HepG2 (cell line): ENCODE measurements at regions not wholly inside any gene's neighbourhood (a gene's known extent, or its start where the extent isn't known, plus 50 kb on each side); places are given as distances from the start of the nearest gene placed in this dataset.

Experiments
- ATAC-seq: fragments of 200-7000 bp; cut with Tn5 transposase; 3 replicates; pipeline ENCODE4 v1.9.1; 2020; ENCODE audit warnings: mild to moderate bottlenecking, moderate library complexity
- BruUV-seq: library from RNA; stranded (reverse); fragments of 400-500 nt; replicated peaks from 2 replicates; lab custom pipeline; 2021; lab: Mats Ljungman, UMichigan
- CTCF ChIA-PET: fragments of 300-600 bp; formaldehyde crosslinking; extraction: SDS; loops from one replicate; lab custom pipeline; 2021; ENCODE audit warnings: low total read pairs, inconsistent platforms, low intra/inter-chr PET ratio; lab: Yijun Ruan, JAX
- POLR2A ChIA-PET: fragments of 350-600 bp; sonication (Branson Sonifier 250); formaldehyde crosslinking; loops from one replicate; lab custom pipeline; 2020; ENCODE audit warnings: antibody characterized with exemption, inconsistent platforms; lab: Yijun Ruan, JAX
- DNase-seq: peaks from one replicate; pipeline ENCODE4 v3.0.0-alpha.2; 2015; ENCODE audit warnings: low spot score
- FAIRE-seq: peaks from 3 replicates; lab custom pipeline; 2011; peaks lifted over from hg19 to GRCh38; lab: Jason Lieb, UNC
- H2AFZ ChIP-seq: one replicate; pipeline ENCODE4 v1.6.1; 2011; ENCODE audit warnings: low read length, inconsistent platforms
- H3K27ac ChIP-seq: fragments of 300-600 bp; 3 replicates; pipeline ENCODE4 v1.8.0; 2011; ENCODE audit warnings: mixed run types, mild to moderate bottlenecking, mixed read lengths, low read length, inconsistent platforms; ENCODE audit not compliant: insufficient read depth; ENCODE audit errors: extremely low read length
- H3K27me3 ChIP-seq, 2 experiments: fragments of 200-600 bp in 1 of 2; 2 replicates in 1 of 2; 3 replicates in 1 of 2; pipeline versions ENCODE4 v1.6.0 to v1.8.0; 2011; ENCODE audit warnings: low read length in 2 of 2, mild to moderate bottlenecking in 2 of 2, moderate library complexity in 2 of 2, inconsistent platforms in 1 of 2; ENCODE audit not compliant: insufficient read depth in 2 of 2, control insufficient read depth in 1 of 2
- H3K36me3 ChIP-seq, 2 experiments: fragments of 200-600 bp in 1 of 2; replicated peaks in 1 of 2; 2 replicates in 1 of 2; 3 replicates in 1 of 2; pipeline versions ENCODE4 v1.5.1 to v1.8.0; 2011; ENCODE audit warnings: low read length in 2 of 2, inconsistent platforms in 1 of 2; ENCODE audit not compliant: insufficient read depth in 2 of 2, control insufficient read depth in 1 of 2
- H3K4me1 ChIP-seq: 2 replicates; pipeline ENCODE4 v1.5.1; 2012; ENCODE audit warnings: low read length, inconsistent platforms; ENCODE audit not compliant: insufficient read depth
- H3K4me2 ChIP-seq: 2 replicates; pipeline ENCODE4 v1.6.0; 2011; ENCODE audit warnings: low read depth, low read length, inconsistent platforms
- H3K4me3 ChIP-seq, 3 experiments: fragments of 200-600 bp in 1 of 3; sonication (generic), shearing (Covaris generic) in 1 of 3; replicated peaks in 1 of 3; 2 replicates each; pipeline ENCODE4 v1.5.1; 2011 to 2016; ENCODE audit warnings: low read length in 3 of 3, inconsistent platforms in 2 of 3, low read depth in 2 of 3, mild to moderate bottlenecking in 2 of 3, control low read depth in 1 of 3, mixed read lengths in 1 of 3; ENCODE audit not compliant: insufficient read depth in 1 of 3
- H3K79me2 ChIP-seq: one replicate; pipeline ENCODE4 v1.6.1; 2011; ENCODE audit warnings: low read length, inconsistent platforms; ENCODE audit not compliant: insufficient read depth
- H3K9ac ChIP-seq: 2 replicates; pipeline ENCODE4 v1.6.0; 2011; ENCODE audit warnings: mild to moderate bottlenecking, low read depth, low read length, inconsistent platforms; ENCODE audit not compliant: insufficient read depth
- H3K9me3 ChIP-seq: 2 replicates; pipeline ENCODE4 v1.5.1; 2012; ENCODE audit warnings: mild to moderate bottlenecking, low read length
- H4K20me1 ChIP-seq: 2 replicates; pipeline ENCODE4 v1.6.0; 2011; ENCODE audit warnings: inconsistent platforms, mild to moderate bottlenecking, low read length, moderate library complexity; ENCODE audit not compliant: insufficient read depth
- CHD4 ChIP-seq: fragments of 200-600 bp; sonication (generic); IDR thresholded peaks from 2 replicates; pipeline ENCODE4 v1.7.0; 2017; ENCODE audit warnings: mild to moderate bottlenecking, low read length, borderline replicate concordance
- FLYWCH1 ChIP-seq: sonication (generic); formaldehyde crosslinking; IDR thresholded peaks from 2 replicates; pipeline ENCODE4 v1.8.1; 2023; ENCODE audit warnings: mild to moderate bottlenecking, missing genetic modification reagents
- FOXA1 ChIP-seq, 2 experiments: fragments of 450-650 bp in 1 of 2; sonication (generic) in 1 of 2; formaldehyde crosslinking in 1 of 2; IDR thresholded peaks; 2 replicates each; pipeline versions ENCODE4 v1.4.0 to v1.6.1; 2016 to 2020; ENCODE audit warnings: missing genetic modification reagents in 1 of 2
- FOXO1 ChIP-seq: sonication (generic); formaldehyde crosslinking; IDR thresholded peaks from 2 replicates; pipeline ENCODE4 v1.4.0; 2020; ENCODE audit warnings: missing genetic modification reagents
- GZF1 ChIP-seq: sonication (generic); formaldehyde crosslinking; IDR thresholded peaks from 2 replicates; pipeline ENCODE4 v1.5.1; 2020; ENCODE audit warnings: mild to moderate bottlenecking, missing genetic modification reagents
- MTF1 ChIP-seq: sonication (generic); formaldehyde crosslinking; IDR thresholded peaks from 2 replicates; pipeline ENCODE4 v1.5.0; 2020; ENCODE audit warnings: missing genetic modification reagents
- MYNN ChIP-seq: sonication (generic); formaldehyde crosslinking; IDR thresholded peaks from 2 replicates; pipeline ENCODE4 v1.4.0; 2020; ENCODE audit warnings: mild to moderate bottlenecking, low read depth, missing genetic modification reagents
- PITX1 ChIP-seq: sonication (generic); formaldehyde crosslinking; IDR thresholded peaks from 2 replicates; pipeline ENCODE4 v1.5.1; 2020; ENCODE audit warnings: mild to moderate bottlenecking, missing genetic modification reagents
- POGZ ChIP-seq: sonication (generic); formaldehyde crosslinking; IDR thresholded peaks from 2 replicates; pipeline ENCODE4 v1.4.0; 2020; ENCODE audit warnings: mild to moderate bottlenecking, missing genetic modification reagents
- RFXAP ChIP-seq: sonication (generic); formaldehyde crosslinking; IDR thresholded peaks from 2 replicates; pipeline ENCODE4 v1.4.0; 2020; ENCODE audit warnings: missing genetic modification reagents, borderline replicate concordance
- XBP1 ChIP-seq: sonication (generic); formaldehyde crosslinking; IDR thresholded peaks from 2 replicates; pipeline ENCODE4 v1.5.0; 2020; ENCODE audit warnings: missing genetic modification reagents
- ZC3H13 ChIP-seq: sonication (generic); formaldehyde crosslinking; IDR thresholded peaks from 2 replicates; pipeline ENCODE4 v1.8.1; 2023; ENCODE audit warnings: mild to moderate bottlenecking, missing genetic modification reagents, moderate library complexity
- ZNF124 ChIP-seq: sonication (generic); formaldehyde crosslinking; IDR thresholded peaks from 2 replicates; pipeline ENCODE4 v1.4.0; 2020; ENCODE audit warnings: missing genetic modification reagents
- ZNF296 ChIP-seq: sonication (generic); formaldehyde crosslinking; conservative IDR thresholded peaks from 2 replicates; pipeline ENCODE4 v1.5.0; 2020; ENCODE audit warnings: mild to moderate bottlenecking, missing genetic modification reagents
- WGBS: methylation state at CpG from one replicate; pipeline ENCODE4 v1.1.6; 2017; ENCODE audit warnings: low lambda C conversion rate; 5-methylcytosine and 5-hydroxymethylcytosine counted together
- in situ Hi-C: cut with HindIII; loops from 2 replicates; pipeline ENCODE4 v1.10.0; 2017; ENCODE audit warnings: low pct_unique_long_range_greater_than_20kb; ENCODE audit not compliant: extremely low pct_ligation_motif_present
- intact Hi-C: fragments of 100-400 bp; cut with micrococcal nuclease; formaldehyde crosslinking; loops from one replicate; pipeline ENCODE4 v1.10.0; 2022; ENCODE audit not compliant: unreplicated experiment
- TF ChIP-seq, protein P1 (sequence below): sonication (generic); formaldehyde crosslinking; IDR thresholded peaks from 2 replicates; pipeline ENCODE4 v1.4.0; 2020; ENCODE audit warnings: missing genetic modification reagents
- TF ChIP-seq, protein P2 (sequence below): sonication (generic); formaldehyde crosslinking; IDR thresholded peaks from 2 replicates; pipeline ENCODE4 v1.5.1; 2020; ENCODE audit warnings: missing genetic modification reagents, mild to moderate bottlenecking, borderline replicate concordance
- TF ChIP-seq, protein P3 (sequence below): sonication (generic); formaldehyde crosslinking; IDR thresholded peaks from 2 replicates; pipeline ENCODE4 v1.5.0; 2020; ENCODE audit warnings: mild to moderate bottlenecking, missing genetic modification reagents, moderate library complexity
- TF ChIP-seq, protein P4 (sequence below): sonication (generic); formaldehyde crosslinking; conservative IDR thresholded peaks from 2 replicates; pipeline ENCODE4 v1.4.0; 2020; ENCODE audit warnings: missing genetic modification reagents

DNA sequence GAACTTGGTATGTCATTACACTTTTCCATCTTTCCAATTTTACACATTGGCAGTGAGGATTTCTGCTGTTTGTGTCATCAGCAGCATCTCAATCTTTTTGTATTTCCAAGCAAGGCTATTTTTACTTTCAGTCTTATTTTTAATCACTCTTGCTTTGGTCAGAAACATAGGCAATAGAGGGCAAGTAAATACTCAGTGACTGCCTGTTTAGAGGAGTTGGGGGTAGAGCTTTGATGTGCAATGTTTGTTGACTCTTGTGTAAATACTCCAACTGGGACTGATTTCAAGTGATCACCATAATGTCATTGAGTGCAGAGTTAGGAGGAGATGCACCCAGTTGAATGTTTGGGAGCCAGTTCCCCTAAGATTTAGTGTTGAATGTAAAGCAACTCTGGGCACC lies 1281.7 kb downstream of the NLGN4Y start (continued):
- TF ChIP-seq, protein P1, sequence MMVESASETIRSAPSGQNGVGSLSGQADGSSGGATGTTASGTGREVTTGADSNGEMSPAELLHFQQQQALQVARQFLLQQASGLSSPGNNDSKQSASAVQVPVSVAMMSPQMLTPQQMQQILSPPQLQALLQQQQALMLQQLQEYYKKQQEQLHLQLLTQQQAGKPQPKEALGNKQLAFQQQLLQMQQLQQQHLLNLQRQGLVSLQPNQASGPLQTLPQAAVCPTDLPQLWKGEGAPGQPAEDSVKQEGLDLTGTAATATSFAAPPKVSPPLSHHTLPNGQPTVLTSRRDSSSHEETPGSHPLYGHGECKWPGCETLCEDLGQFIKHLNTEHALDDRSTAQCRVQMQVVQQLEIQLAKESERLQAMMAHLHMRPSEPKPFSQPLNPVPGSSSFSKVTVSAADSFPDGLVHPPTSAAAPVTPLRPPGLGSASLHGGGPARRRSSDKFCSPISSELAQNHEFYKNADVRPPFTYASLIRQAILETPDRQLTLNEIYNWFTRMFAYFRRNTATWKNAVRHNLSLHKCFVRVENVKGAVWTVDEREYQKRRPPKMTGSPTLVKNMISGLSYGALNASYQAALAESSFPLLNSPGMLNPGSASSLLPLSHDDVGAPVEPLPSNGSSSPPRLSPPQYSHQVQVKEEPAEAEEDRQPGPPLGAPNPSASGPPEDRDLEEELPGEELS (CRISPR knock-in tag) = no peak
- no peak for TF ChIP-seq XBP1 (CRISPR knock-in tag)
- TF ChIP-seq, all 625 proteins: peak for 0

DNA sequence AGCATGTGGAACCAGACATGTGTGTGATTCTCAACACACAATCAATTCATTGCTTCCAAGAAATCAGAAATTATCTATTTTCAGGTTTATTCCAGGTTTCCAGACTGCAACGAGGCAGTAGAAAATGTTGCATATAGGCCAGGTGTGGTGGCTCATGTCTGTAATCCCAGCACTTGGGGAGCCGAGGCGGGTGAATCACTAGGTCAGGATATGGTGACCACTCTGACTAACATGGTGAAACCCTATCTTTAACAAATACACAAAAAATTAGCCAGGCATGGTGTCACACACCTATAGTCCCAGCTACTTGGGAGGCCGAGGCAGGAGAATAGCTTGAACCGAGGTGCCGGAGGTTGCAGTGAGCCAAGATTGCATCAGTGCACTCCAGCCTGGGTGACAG lies 1289.9 kb downstream of the NLGN4Y start:
- Histone ChIP-seq H3K4me2 (no peak overlapping the region), H3K9ac (no peak overlapping the region), H3K4me3 (no peak overlapping the region), H4K20me1 (no peaks in the 10 kb centered on the region), H3K27me3 (no peaks in the 10 kb centered on the region), H3K9me3 (peaks cover 61% of the 10 kb centered on the region), H2AFZ (no peak overlapping the region), H3K4me1 (no peaks in the 10 kb centered on the region)
- ATAC-seq (no peak), DNase-seq (no peak), FAIRE-seq (no peak)
- in situ Hi-C loops = no loop called here
- no TSS peak for BruUV-seq
- POLR2A ChIA-PET = no interaction called here
- WGBS = 52% methylated on average over 6 of the region's 6 CpGs
- CTCF ChIA-PET = no interaction called here
- no peak for TF ChIP-seq FOXO1 (CRISPR knock-in tag)
- TF ChIP-seq, protein P2, sequence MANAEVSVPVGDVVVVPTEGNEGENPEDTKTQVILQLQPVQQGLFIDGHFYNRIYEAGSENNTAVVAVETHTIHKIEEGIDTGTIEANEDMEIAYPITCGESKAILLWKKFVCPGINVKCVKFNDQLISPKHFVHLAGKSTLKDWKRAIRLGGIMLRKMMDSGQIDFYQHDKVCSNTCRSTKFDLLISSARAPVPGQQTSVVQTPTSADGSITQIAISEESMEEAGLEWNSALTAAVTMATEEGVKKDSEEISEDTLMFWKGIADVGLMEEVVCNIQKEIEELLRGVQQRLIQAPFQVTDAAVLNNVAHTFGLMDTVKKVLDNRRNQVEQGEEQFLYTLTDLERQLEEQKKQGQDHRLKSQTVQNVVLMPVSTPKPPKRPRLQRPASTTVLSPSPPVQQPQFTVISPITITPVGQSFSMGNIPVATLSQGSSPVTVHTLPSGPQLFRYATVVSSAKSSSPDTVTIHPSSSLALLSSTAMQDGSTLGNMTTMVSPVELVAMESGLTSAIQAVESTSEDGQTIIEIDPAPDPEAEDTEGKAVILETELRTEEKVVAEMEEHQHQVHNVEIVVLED (CRISPR knock-in tag) = no peak
- TF ChIP-seq GZF1 = no peak
- no peak for TF ChIP-seq PITX1 (CRISPR knock-in tag)
- TF ChIP-seq POGZ (CRISPR knock-in tag) = no peak
- no peak for TF ChIP-seq FOXA1 (IDR thresholded peaks at IDR 0.05)
- no peak for TF ChIP-seq FOXA1 (CRISPR knock-in tag; IDR thresholded peaks at IDR 0.05)
- no peak for TF ChIP-seq ZC3H13
- TF ChIP-seq CHD4 = no peak
- TF ChIP-seq FLYWCH1 (CRISPR knock-in tag) = no peak
- no peak for TF ChIP-seq ZNF124 (CRISPR knock-in tag)
- TF ChIP-seq, protein P3, sequence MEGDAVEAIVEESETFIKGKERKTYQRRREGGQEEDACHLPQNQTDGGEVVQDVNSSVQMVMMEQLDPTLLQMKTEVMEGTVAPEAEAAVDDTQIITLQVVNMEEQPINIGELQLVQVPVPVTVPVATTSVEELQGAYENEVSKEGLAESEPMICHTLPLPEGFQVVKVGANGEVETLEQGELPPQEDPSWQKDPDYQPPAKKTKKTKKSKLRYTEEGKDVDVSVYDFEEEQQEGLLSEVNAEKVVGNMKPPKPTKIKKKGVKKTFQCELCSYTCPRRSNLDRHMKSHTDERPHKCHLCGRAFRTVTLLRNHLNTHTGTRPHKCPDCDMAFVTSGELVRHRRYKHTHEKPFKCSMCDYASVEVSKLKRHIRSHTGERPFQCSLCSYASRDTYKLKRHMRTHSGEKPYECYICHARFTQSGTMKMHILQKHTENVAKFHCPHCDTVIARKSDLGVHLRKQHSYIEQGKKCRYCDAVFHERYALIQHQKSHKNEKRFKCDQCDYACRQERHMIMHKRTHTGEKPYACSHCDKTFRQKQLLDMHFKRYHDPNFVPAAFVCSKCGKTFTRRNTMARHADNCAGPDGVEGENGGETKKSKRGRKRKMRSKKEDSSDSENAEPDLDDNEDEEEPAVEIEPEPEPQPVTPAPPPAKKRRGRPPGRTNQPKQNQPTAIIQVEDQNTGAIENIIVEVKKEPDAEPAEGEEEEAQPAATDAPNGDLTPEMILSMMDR = no peak
- no peak for TF ChIP-seq RFXAP
- TF ChIP-seq, protein P4, sequence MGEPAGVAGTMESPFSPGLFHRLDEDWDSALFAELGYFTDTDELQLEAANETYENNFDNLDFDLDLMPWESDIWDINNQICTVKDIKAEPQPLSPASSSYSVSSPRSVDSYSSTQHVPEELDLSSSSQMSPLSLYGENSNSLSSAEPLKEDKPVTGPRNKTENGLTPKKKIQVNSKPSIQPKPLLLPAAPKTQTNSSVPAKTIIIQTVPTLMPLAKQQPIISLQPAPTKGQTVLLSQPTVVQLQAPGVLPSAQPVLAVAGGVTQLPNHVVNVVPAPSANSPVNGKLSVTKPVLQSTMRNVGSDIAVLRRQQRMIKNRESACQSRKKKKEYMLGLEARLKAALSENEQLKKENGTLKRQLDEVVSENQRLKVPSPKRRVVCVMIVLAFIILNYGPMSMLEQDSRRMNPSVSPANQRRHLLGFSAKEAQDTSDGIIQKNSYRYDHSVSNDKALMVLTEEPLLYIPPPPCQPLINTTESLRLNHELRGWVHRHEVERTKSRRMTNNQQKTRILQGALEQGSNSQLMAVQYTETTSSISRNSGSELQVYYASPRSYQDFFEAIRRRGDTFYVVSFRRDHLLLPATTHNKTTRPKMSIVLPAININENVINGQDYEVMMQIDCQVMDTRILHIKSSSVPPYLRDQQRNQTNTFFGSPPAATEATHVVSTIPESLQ = no peak
- TF ChIP-seq MTF1 = no peak
- no peak for TF ChIP-seq ZNF296 (CRISPR knock-in tag)
- no peak for TF ChIP-seq MYNN
- TF ChIP-seq, all 625 proteins: peak for 0
- H3K79me2 ChIP-seq = no peaks in the 10 kb centered on the region
- H3K27ac ChIP-seq = no peak overlapping the region
- intact Hi-C loops = no loop called here
- no peaks in the 10 kb centered on the region for H3K36me3 ChIP-seq
